ENCODE measurements at regions not wholly inside any gene's neighbourhood (a gene's known extent, or its start where the extent isn't known, plus 50 kb on each side); places are given as distances from the start of the nearest gene placed in this dataset.

DNA sequence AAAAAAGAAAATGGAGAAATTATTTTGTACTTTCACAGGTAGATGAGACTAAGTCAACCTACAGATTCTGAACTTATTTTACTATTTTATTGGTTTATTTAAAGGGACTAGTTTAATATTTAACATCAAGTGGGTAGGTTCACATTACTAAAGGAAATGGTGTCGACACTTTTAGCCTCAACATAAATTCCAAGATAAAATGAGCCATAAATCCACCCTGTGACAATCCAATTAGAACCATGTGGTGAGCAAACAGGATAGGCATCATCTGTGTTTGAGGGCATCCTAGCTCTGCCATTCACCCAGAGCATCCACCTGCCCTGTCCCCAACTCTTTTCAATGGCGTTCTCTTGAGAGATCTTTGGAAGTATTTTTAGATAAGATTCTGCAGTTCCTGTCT lies 92.8 kb upstream of the PMFBP1 start:
- no peak for ATAC-seq
- 91 to 100% methylated on average over 2 of the region's 2 CpGs for WGBS, 2 donors (ENCODE audit: low coverage in 1 of 2)
- no peaks in the 10 kb centered on the region for H3K36me3 ChIP-seq
- no peaks in the 10 kb centered on the region for H3K9me3 ChIP-seq
- H3K4me3 ChIP-seq: no peak overlapping the region
- no peak overlapping the region for H3K27ac ChIP-seq
- TF ChIP-seq POLR2A (IDR thresholded peaks at IDR 0.05) (no peak), POLR2AphosphoS5 (IDR thresholded peaks at IDR 0.05) (no peak), EP300 (IDR thresholded peaks at IDR 0.05) (no peak)
- TF ChIP-seq, protein P1, sequence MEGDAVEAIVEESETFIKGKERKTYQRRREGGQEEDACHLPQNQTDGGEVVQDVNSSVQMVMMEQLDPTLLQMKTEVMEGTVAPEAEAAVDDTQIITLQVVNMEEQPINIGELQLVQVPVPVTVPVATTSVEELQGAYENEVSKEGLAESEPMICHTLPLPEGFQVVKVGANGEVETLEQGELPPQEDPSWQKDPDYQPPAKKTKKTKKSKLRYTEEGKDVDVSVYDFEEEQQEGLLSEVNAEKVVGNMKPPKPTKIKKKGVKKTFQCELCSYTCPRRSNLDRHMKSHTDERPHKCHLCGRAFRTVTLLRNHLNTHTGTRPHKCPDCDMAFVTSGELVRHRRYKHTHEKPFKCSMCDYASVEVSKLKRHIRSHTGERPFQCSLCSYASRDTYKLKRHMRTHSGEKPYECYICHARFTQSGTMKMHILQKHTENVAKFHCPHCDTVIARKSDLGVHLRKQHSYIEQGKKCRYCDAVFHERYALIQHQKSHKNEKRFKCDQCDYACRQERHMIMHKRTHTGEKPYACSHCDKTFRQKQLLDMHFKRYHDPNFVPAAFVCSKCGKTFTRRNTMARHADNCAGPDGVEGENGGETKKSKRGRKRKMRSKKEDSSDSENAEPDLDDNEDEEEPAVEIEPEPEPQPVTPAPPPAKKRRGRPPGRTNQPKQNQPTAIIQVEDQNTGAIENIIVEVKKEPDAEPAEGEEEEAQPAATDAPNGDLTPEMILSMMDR (IDR thresholded peaks at IDR 0.05): no peak
- no peaks in the 10 kb centered on the region for H3K4me1 ChIP-seq
- no peaks in the 10 kb centered on the region for H3K27me3 ChIP-seq

DNA sequence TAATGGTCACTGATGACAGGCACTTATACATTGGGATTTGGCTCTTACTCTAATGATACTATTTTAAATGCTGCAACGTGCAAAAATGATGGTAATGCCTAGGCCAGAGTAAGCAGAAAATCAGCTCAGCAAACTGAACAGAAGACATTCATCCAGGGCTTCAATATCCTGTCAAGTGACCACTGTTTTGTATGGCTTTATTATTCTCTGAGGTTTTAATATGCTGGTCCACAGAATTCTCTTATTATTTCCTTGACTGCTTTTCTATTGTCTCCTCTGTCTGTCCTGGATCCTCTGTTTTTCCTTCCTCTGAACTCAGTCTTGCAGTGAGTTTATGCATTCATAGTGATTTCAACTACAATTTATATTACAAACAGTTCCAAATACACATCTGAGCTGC lies 90.8 kb upstream of the PMFBP1 start:
- WGBS, 2 donors (ENCODE audit: low coverage in 1 of 2): 33 to 40% methylated on average over 1 of the region's 1 CpG
- Histone ChIP-seq H3K4me3 (no peak overlapping the region), H3K27me3 (no peaks in the 10 kb centered on the region), H3K4me1 (no peaks in the 10 kb centered on the region), H3K36me3 (no peaks in the 10 kb centered on the region), H3K9me3 (no peaks in the 10 kb centered on the region), H3K27ac (no peak overlapping the region)
- TF ChIP-seq POLR2AphosphoS5 (IDR thresholded peaks at IDR 0.05): no peak
- no peak for TF ChIP-seq EP300 (IDR thresholded peaks at IDR 0.05)
- no peak for TF ChIP-seq POLR2A (IDR thresholded peaks at IDR 0.05)
- TF ChIP-seq, protein P1 (IDR thresholded peaks at IDR 0.05): no peak
- no peak for ATAC-seq

DNA sequence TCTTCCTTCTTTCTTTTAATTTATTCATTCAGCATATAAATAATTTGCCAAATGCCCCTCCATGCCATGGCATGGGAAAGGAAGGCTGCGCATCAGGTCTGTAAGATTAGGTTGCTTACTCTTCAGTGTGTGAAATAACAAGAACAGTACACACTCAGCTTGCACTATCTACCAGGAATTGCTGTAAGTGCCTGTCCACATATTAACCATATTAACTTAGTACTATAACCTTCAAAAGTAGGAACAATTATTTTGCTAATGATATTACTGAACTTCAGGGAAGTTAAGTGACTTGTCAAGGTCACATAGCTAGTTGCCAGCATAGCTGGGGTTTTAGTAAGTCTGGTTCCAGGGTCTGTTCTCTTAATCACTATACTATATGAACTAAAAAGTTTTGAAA lies 89.2 kb upstream of the PMFBP1 start:
- Histone ChIP-seq H3K4me3 (no peak overlapping the region), H3K27ac (no peak overlapping the region), H3K9me3 (no peaks in the 10 kb centered on the region), H3K27me3 (no peaks in the 10 kb centered on the region), H3K36me3 (no peaks in the 10 kb centered on the region), H3K4me1 (no peaks in the 10 kb centered on the region)
- TF ChIP-seq, protein P1 (IDR thresholded peaks at IDR 0.05): no peak
- TF ChIP-seq POLR2A (IDR thresholded peaks at IDR 0.05) (no peak), EP300 (IDR thresholded peaks at IDR 0.05) (no peak), POLR2AphosphoS5 (IDR thresholded peaks at IDR 0.05) (no peak)
- 100% methylated on average over 1 of the region's 1 CpG for WGBS, 2 donors (ENCODE audit: low coverage in 1 of 2)
- ATAC-seq: no peak

- Histone ChIP-seq H3K27me3 (no peaks in the 10 kb centered on the region), H3K4me1 (no peaks in the 10 kb centered on the region), H3K36me3 (no peaks in the 10 kb centered on the region), H3K4me3 (no peak overlapping the region), H3K9me3 (no peaks in the 10 kb centered on the region), H3K27ac (no peak overlapping the region)
- peak; percentile 87 for ATAC-seq
- WGBS, 2 donors (ENCODE audit: low coverage in 1 of 2): 60 to 64% methylated on average over 1 to 2 of the region's 2 CpGs
- TF ChIP-seq, protein P1 (IDR thresholded peaks at IDR 0.05): no peak
- TF ChIP-seq POLR2A (IDR thresholded peaks at IDR 0.05) (no peak), POLR2AphosphoS5 (IDR thresholded peaks at IDR 0.05) (no peak), EP300 (IDR thresholded peaks at IDR 0.05) (no peak)
Measured at GRCh38 chr16:72256398-72257066, 84.6 kb upstream of the PMFBP1 start.

GRCh38 chr16:72255786-72256185 lies 83.8 kb upstream of the PMFBP1 start:
- no peak for ATAC-seq
- Histone ChIP-seq H3K4me3 (no peak overlapping the region), H3K9me3 (no peaks in the 10 kb centered on the region), H3K27me3 (no peaks in the 10 kb centered on the region), H3K36me3 (no peaks in the 10 kb centered on the region), H3K27ac (no peak overlapping the region), H3K4me1 (no peaks in the 10 kb centered on the region)
- TF ChIP-seq, protein P1 (IDR thresholded peaks at IDR 0.05): no peak
- TF ChIP-seq EP300 (IDR thresholded peaks at IDR 0.05): no peak
- TF ChIP-seq POLR2A (IDR thresholded peaks at IDR 0.05): no peak
- no peak for TF ChIP-seq POLR2AphosphoS5 (IDR thresholded peaks at IDR 0.05)
- WGBS, 2 donors (ENCODE audit: low coverage in 1 of 2): 80 to 100% methylated on average over 1 of the region's 1 CpG
